Activated B cell treated with CpG ODN at 0.5 μM for 24 hours (primary cell): ENCODE measurements at regions not wholly inside any gene's neighbourhood (a gene's known extent, or its start where the extent isn't known, plus 50 kb on each side); places are given as distances from the start of the nearest gene placed in this dataset.

ENCODE experiments used
- ATAC-seq: fragments of 200-7000 bp; cut with Tn5 transposase; one replicate; pipeline ENCODE4 v1.10.0; 2021; ENCODE audit warnings: low read depth, mild to moderate bottlenecking, moderate library complexity
- CTCF ChIA-PET: fragments of 350-600 bp; sonication (Branson Sonifier 250); formaldehyde crosslinking; loops from one replicate; lab custom pipeline; 2021; ENCODE audit warnings: antibody characterized with exemption; lab: Charles Lee
- POLR2A ChIA-PET: fragments of 350-600 bp; sonication (Branson Sonifier 250); formaldehyde crosslinking; loops from one replicate; lab custom pipeline; 2021; ENCODE audit warnings: antibody characterized with exemption; lab: Charles Lee
- DNase-seq: peaks from one replicate; pipeline ENCODE4 v3.0.0; 2022
- H3K27ac Mint-ChIP-seq: one replicate; pipeline ENCODE4 v1.8.0; 2020; ENCODE audit warnings: mixed read lengths
- H3K27me3 Mint-ChIP-seq: one replicate; pipeline ENCODE4 v1.8.0; 2021; ENCODE audit warnings: mixed read lengths
- H3K36me3 Mint-ChIP-seq: one replicate; pipeline ENCODE4 v1.8.0; 2021; ENCODE audit warnings: low read depth, mixed read lengths
- H3K4me1 Mint-ChIP-seq: one replicate; pipeline ENCODE4 v1.8.0; 2021; ENCODE audit warnings: mixed read lengths
- H3K4me3 Mint-ChIP-seq: one replicate; pipeline ENCODE4 v1.8.0; 2020; ENCODE audit warnings: mild to moderate bottlenecking, mixed read lengths
- H3K9me3 Mint-ChIP-seq: one replicate; pipeline ENCODE4 v1.8.0; 2020; ENCODE audit warnings: mixed read lengths
- intact Hi-C: fragments of 100-400 bp; cut with micrococcal nuclease; formaldehyde crosslinking; loops from one replicate; pipeline ENCODE4 v1.15.1; 2024
- TF ChIP-seq, protein P1 (sequence below): fragments of 200-600 bp; IDR thresholded peaks from one replicate; pipeline ENCODE4 v1.8.0; 2022; ENCODE audit warnings: antibody characterized with exemption, mild to moderate bottlenecking

DNA sequence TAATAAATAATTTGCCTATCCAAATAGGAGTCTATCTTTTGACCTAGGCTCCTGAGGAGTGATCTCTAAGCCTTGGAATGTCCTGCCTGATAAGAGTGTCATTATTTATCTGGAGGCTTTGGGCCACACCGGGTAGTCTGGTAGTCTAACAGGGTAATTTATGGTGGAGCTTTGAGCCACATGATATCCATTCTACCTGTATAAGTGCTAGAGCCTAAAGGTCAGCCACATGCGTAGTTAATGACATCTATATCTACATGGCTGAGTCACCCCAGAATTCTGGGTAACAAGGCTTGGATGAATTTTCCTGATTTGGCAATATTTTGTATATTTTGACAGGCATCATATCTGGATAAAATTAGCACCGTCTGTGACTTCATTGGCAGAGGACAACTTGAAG lies 681.4 kb downstream of the MCTP2 start:
- ChIA-PET POLR2A (no interaction called here), CTCF (no interaction called here)
- peaks cover 2% of the 10 kb centered on the region for H3K9me3 Mint-ChIP-seq
- DNase-seq (no peak), ATAC-seq (no peak)
- no peaks in the 10 kb centered on the region for H3K36me3 Mint-ChIP-seq
- H3K4me3 Mint-ChIP-seq, result no peak overlapping the region
- no peaks in the 10 kb centered on the region for H3K27me3 Mint-ChIP-seq
- H3K27ac Mint-ChIP-seq, result no peak overlapping the region
- TF ChIP-seq, protein P1, sequence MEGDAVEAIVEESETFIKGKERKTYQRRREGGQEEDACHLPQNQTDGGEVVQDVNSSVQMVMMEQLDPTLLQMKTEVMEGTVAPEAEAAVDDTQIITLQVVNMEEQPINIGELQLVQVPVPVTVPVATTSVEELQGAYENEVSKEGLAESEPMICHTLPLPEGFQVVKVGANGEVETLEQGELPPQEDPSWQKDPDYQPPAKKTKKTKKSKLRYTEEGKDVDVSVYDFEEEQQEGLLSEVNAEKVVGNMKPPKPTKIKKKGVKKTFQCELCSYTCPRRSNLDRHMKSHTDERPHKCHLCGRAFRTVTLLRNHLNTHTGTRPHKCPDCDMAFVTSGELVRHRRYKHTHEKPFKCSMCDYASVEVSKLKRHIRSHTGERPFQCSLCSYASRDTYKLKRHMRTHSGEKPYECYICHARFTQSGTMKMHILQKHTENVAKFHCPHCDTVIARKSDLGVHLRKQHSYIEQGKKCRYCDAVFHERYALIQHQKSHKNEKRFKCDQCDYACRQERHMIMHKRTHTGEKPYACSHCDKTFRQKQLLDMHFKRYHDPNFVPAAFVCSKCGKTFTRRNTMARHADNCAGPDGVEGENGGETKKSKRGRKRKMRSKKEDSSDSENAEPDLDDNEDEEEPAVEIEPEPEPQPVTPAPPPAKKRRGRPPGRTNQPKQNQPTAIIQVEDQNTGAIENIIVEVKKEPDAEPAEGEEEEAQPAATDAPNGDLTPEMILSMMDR, result no peak
- intact Hi-C loops, result no loop called here
- no peaks in the 10 kb centered on the region for H3K4me1 Mint-ChIP-seq

DNA sequence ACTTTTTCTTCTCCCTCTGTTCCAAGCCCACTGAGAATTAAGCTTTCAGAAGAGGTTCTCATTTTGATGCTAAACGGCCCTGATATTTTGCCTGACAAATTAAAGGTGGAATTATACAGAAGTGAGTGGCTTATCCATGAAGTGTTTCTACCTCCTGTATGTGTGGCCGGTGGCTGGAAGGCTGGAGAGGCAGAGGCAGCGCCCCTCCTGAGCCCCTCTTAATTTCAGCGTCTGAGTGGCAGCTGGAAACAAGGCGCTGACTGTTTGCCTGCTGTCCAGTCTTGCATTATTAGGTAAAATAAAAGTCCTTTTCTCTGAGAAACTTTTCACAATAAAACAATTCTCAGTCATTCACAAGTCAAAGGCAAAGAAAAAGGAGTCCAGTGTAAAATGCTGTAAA lies 685.7 kb downstream of the MCTP2 start:
- DNase-seq (no peak), ATAC-seq (no peak)
- intact Hi-C loops, result no loop called here
- POLR2A ChIA-PET, result no interaction called here
- no peaks in the 10 kb centered on the region for H3K36me3 Mint-ChIP-seq
- H3K4me3 Mint-ChIP-seq, result no peak overlapping the region
- TF ChIP-seq, protein P1, result no peak
- H3K9me3 Mint-ChIP-seq, result peaks cover 2% of the 10 kb centered on the region
- no peaks in the 10 kb centered on the region for H3K27me3 Mint-ChIP-seq
- no peaks in the 10 kb centered on the region for H3K4me1 Mint-ChIP-seq
- CTCF ChIA-PET, result no interaction called here
- no peak overlapping the region for H3K27ac Mint-ChIP-seq

DNA sequence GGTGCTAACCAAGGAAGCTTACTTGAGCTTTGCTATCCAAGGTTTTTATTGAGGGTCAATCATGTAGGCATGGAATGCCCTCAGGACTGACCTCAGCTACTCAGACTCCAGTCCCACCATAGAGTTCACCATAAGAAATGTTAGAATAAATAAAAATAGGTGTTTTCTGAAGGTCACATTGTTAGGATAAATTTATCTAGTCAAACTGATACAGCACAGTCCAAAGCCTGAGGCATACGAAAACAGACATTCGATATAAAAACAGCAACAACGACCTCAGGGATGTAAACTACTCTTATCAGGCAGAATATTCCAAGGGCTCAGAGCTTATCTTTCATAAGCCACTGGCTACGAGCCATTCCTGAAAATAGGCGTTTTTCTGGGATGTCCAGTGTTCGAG lies 690.6 kb downstream of the MCTP2 start:
- Mint-ChIP-seq H3K9me3 (no peaks in the 10 kb centered on the region), H3K4me1 (no peaks in the 10 kb centered on the region), H3K27ac (no peak overlapping the region), H3K4me3 (no peak overlapping the region), H3K27me3 (no peaks in the 10 kb centered on the region), H3K36me3 (no peaks in the 10 kb centered on the region)
- TF ChIP-seq, protein P1, result no peak
- no peak for ATAC-seq
- DNase-seq, result no peak
- CTCF ChIA-PET, result no interaction called here
- POLR2A ChIA-PET, result no interaction called here
- intact Hi-C loops, result no loop called here

DNA sequence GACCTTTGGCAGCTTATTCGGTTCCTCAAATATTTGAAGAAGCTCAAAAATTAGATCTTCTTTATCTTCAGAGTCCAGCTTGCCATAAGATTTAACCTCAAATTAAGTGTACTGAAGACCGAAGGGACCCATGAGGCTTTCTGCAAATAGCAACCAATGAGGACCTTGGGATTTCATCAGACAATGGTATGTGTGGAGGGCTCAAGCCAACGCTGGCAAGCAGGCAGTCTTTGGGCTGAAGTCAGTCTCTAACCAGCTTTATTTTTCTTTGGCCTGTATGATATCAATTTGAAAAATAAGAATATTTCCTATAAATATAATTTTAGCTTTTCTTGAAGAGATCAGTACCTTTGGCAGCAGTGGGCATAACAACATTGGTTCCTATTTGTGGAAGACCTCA lies 692.7 kb downstream of the MCTP2 start:
- intact Hi-C loops, result no loop called here
- Mint-ChIP-seq H3K27me3 (no peaks in the 10 kb centered on the region), H3K27ac (no peak overlapping the region), H3K4me3 (no peak overlapping the region), H3K4me1 (no peaks in the 10 kb centered on the region), H3K36me3 (no peaks in the 10 kb centered on the region), H3K9me3 (peaks cover 2% of the 10 kb centered on the region)
- CTCF ChIA-PET, result no interaction called here
- DNase-seq (no peak), ATAC-seq (no peak)
- POLR2A ChIA-PET, result no interaction called here
- TF ChIP-seq, protein P1, result no peak

DNA sequence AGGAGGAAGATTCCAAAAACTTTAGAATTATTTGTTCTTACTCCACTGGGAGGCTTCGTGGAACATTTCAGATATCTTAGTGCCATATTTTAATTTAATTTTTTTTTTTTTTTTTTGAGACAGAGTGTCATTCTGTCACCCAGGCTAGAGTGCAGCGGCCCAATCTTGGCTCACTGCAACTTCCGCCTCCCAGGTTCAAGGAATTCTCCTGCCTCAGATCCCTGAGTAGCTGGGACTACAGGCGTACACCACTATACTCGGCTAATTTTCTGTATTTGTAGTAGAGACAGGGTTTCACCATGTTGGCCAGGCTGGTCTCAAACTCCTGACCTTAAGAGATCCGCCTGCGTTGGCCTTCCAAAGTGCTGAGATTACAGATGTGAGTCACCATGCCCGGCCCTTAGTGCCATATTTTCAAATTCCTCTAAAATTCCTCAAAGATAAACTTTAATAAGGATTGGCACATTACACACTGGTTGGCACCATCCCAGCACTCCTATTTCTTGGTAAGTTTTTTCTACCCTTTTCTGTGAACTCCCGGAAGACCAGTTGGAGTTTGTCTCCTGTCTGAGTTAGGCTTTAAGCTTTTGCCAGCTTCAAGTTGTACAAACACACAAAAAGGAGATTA lies 693.7 kb downstream of the MCTP2 start:
- ATAC-seq (no peak), DNase-seq (no peak)
- Mint-ChIP-seq H3K27ac (no peak overlapping the region), H3K4me3 (no peak overlapping the region), H3K4me1 (no peaks in the 10 kb centered on the region), H3K9me3 (peaks cover 4% of the 10 kb centered on the region), H3K36me3 (no peaks in the 10 kb centered on the region), H3K27me3 (no peaks in the 10 kb centered on the region)
- TF ChIP-seq, protein P1, result no peak
- ChIA-PET CTCF (no interaction called here), POLR2A (no interaction called here)
- intact Hi-C loops, result no loop called here
